Endometrial microvascular endothelial cells (primary cell): ENCODE measurements at regions not wholly inside any gene's neighbourhood (a gene's known extent, or its start where the extent isn't known, plus 50 kb on each side); places are given as distances from the start of the nearest gene placed in this dataset.
"Not testable (repeated sequence)": the region's sequence is repeated elsewhere in the genome, so short reads cannot be mapped to it uniquely, and the experiment has no call there.

ENCODE experiments used
- in situ Hi-C: cut with HindIII; loops from 2 replicates; pipeline ENCODE4 v1.10.0; 2017; ENCODE audit warnings: low sequenced_read_pairs, low pct_unique_long_range_greater_than_20kb; ENCODE audit errors: inconsistent ontology term

- in situ Hi-C loops = no loop called here
Measured at GRCh38 chr10:60627778-60628748, 150.2 kb upstream of the CDK1 start.

- in situ Hi-C loops = no loop called here
Measured at GRCh38 chr10:60626037-60626436, 152.2 kb upstream of the CDK1 start.

- in situ Hi-C loops = no loop called here
Measured at GRCh38 chr10:60623627-60624026, 154.7 kb upstream of the CDK1 start.

DNA sequence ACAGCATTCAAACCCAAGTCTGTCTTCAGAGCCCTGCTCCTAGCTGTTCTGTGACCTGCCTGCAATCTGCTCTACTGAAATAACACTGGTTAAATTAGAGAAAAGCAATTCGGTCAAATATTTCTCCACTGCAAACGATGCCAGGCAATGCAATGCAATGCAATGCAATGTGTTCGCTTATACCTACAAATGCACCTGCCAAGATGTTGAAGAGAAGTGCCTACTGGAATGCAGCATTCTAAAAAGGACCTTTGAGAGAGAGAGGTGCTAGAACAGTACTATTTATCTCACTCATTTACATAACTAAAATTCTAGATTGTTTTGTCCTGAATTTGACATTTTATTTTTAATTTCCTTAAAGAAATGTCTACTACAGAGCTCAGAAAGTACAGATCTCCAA lies 157.3 kb upstream of the CDK1 start:
- in situ Hi-C loops = no loop called here

- in situ Hi-C loops = no loop called here
Measured at GRCh38 chr10:60618861-60619260, 159.4 kb upstream of the CDK1 start.

DNA sequence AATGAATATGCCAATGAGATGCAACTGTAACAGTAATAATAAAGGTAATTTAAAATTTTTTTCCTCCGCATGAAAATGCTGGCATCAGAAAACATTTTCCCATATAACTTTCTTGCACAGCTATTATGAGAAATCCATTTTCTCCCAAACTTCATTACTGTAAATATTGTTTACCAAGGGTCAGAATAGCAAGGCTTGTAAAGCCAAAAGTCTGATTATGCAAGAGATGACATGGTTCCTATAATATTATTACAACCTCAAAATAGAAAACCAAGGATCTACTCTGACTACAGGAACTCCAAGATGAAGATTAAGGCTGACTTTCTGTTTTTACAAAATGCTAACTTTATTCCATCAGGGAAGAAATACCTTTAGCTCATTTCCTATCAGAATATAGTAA lies 162.7 kb upstream of the CDK1 start:
- in situ Hi-C loops = no loop called here

- in situ Hi-C loops = no loop called here
Measured at GRCh38 chr10:60614363-60614762, 163.9 kb upstream of the CDK1 start.

- in situ Hi-C loops = no loop called here
Measured at GRCh38 chr10:60613434-60613833, 164.8 kb upstream of the CDK1 start.

- in situ Hi-C loops = no loop called here
Measured at GRCh38 chr10:60611291-60611747, 167.0 kb upstream of the CDK1 start.

DNA sequence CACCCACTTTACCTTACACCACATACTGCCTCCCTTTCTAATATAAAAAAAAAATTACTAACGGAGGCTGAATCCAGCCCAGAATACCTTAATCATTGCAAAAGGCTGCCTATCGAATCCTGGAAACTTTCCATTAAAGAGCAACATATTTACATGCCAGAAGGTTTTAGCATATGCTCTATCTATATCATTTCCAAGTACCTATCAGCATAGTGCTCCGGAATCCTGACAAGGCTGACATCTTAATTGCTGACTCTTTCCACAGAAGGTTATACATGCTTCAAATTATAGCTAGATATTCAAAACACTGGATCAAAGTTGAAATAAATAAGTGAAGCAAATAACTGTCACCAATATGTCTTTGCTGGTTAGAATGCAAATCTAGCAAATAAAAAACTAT lies 170.9 kb upstream of the CDK1 start:
- in situ Hi-C loops = no loop called here

- in situ Hi-C loops = no loop called here
Measured at GRCh38 chr10:60606343-60607080, 171.8 kb upstream of the CDK1 start.

GRCh38 chr10:60605476-60605875 lies 172.8 kb upstream of the CDK1 start:
- in situ Hi-C loops = no loop called here

GRCh38 chr10:60604342-60604741 lies 173.9 kb upstream of the CDK1 start:
- in situ Hi-C loops = no loop called here

- in situ Hi-C loops = no loop called here
Measured at GRCh38 chr10:60597513-60597912, 180.8 kb upstream of the CDK1 start.

DNA sequence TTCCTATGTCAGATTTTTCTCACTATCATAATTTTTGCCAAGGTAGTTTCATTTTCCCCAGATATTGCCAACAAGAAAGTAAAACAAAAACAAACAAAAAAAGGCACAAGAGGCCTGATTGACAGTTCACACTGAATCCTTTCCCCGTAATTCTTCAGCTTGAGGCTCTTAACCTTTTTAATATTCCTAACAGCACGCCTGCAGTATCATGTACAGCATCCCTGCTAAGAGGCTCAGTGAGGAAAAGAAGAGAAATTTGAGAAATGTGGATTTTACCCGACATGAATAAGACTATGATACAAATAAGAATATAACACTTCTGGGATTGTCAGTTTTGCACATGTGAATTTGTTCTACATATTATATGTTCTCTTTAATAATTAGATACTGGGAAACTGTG lies 182.4 kb upstream of the CDK1 start:
- in situ Hi-C loops = no loop called here

DNA sequence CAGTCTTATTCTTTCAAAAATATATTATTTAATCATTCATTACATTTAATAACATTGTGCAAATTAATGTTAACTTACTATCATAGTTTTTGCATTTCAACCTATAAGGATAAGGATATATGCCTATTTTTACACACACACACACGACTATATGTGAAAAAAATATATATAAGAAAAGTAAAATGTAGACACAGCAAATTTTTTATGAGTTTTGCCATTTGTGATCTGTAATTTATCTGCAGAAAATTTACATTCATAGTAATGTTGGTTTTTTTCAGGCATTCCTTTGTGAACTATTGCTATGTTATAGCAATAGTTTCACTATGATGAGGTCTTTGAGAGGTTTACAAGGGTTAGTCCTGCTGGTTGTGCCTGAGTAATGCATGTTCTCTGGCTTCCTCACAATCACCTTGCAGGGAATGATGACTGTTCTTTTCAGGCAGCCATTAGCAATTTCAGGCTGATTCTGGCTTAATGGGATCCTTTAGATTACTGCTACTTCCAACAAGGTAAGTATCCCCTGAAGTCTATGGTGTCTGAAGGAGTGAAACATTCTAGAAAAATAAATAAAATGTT lies 183.7 kb upstream of the CDK1 start:
- in situ Hi-C loops = no loop called here

- in situ Hi-C loops = no loop called here
Measured at GRCh38 chr10:60591119-60591518, 187.2 kb upstream of the CDK1 start.

DNA sequence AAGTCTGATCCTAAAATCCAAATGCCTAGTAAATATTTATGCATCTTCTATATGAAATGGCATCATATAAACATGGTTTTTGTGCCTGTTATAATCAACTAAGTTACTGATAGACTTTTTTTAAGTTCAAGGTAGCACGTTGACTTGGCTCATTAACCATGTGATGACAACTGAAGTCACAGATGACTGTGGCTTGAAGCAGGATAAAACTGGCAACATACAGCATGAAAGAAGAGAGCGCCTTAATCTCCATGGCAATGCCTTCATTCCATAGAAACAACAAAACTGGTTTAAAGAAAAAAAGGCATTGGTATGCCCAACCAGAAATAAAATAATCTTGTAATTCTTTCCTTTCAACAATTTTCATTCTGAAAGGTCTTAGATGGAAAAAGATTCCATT lies 188.9 kb upstream of the CDK1 start:
- in situ Hi-C loops = no loop called here

GRCh38 chr10:60581782-60582181 lies 192.1 kb upstream of the ANK3 start:
- in situ Hi-C loops = not testable (repeated sequence)

DNA sequence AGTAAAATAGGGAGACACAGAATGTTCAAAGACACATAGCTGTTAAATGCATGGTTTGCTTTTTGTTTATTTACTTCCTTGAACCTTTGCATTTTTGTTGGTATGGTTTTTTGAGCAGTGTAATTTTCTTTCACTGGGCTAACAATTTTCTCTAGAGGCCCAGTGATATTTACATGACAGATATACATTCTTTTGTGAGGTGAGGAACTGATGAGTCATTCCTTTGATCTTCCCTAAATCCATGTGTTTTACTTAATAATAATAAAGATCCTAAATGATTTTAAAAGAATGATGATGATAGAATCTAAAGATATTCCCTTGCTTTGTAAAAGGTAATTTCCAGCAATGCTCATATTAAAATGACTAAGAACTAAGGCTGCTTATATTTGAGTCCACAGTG lies 188.5 kb upstream of the ANK3 start:
- in situ Hi-C loops = no loop called here
